ENCODE measurements at regions not wholly inside any gene's neighbourhood (a gene's known extent, or its start where the extent isn't known, plus 50 kb on each side); places are given as distances from the start of the nearest gene placed in this dataset.

- Histone ChIP-seq H3K4me3 (no peak overlapping the region), H3K27me3 (no peaks in the 10 kb centered on the region), H3K9me3 (peaks cover 0 to 9% (median 0%) of the 10 kb centered on the region in 3 donors), H3K27ac (no peak overlapping the region), H3K4me1 (no peaks in the 10 kb centered on the region), H3K36me3 (no peaks in the 10 kb centered on the region)
- WGBS, 2 donors (ENCODE audit: low coverage in 1 of 2) = 59 to 78% methylated on average over 2 to 3 of the region's 3 CpGs
- TF ChIP-seq POLR2AphosphoS5 (IDR thresholded peaks at IDR 0.05) = no peak
- TF ChIP-seq, protein P1, sequence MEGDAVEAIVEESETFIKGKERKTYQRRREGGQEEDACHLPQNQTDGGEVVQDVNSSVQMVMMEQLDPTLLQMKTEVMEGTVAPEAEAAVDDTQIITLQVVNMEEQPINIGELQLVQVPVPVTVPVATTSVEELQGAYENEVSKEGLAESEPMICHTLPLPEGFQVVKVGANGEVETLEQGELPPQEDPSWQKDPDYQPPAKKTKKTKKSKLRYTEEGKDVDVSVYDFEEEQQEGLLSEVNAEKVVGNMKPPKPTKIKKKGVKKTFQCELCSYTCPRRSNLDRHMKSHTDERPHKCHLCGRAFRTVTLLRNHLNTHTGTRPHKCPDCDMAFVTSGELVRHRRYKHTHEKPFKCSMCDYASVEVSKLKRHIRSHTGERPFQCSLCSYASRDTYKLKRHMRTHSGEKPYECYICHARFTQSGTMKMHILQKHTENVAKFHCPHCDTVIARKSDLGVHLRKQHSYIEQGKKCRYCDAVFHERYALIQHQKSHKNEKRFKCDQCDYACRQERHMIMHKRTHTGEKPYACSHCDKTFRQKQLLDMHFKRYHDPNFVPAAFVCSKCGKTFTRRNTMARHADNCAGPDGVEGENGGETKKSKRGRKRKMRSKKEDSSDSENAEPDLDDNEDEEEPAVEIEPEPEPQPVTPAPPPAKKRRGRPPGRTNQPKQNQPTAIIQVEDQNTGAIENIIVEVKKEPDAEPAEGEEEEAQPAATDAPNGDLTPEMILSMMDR (IDR thresholded peaks at IDR 0.05) = no peak
- no peak for TF ChIP-seq POLR2A (IDR thresholded peaks at IDR 0.05)
- TF ChIP-seq EP300 (IDR thresholded peaks at IDR 0.05) = no peak
- ATAC-seq = no peak
Measured at GRCh38 chr5:44933686-44934085, 124.9 kb downstream of the MRPS30 start.

GRCh38 chr5:44935262-44935661 is 126.5 kb downstream of the MRPS30 start:
- 86% methylated on average over 1 of the region's 1 CpG; no CpG with 5 or more reads in 1 of the 2 donors for WGBS, 2 donors (ENCODE audit: low coverage in 1 of 2)
- TF ChIP-seq, protein P1 (IDR thresholded peaks at IDR 0.05) = no peak
- TF ChIP-seq EP300 (IDR thresholded peaks at IDR 0.05) = no peak
- TF ChIP-seq POLR2A (IDR thresholded peaks at IDR 0.05) = no peak
- no peak for TF ChIP-seq POLR2AphosphoS5 (IDR thresholded peaks at IDR 0.05)
- Histone ChIP-seq H3K9me3 (peaks cover 0 to 9% (median 0%) of the 10 kb centered on the region in 3 donors), H3K4me3 (no peak overlapping the region), H3K27ac (no peak overlapping the region), H3K27me3 (no peaks in the 10 kb centered on the region), H3K36me3 (no peaks in the 10 kb centered on the region), H3K4me1 (no peaks in the 10 kb centered on the region)
- no peak for ATAC-seq

DNA sequence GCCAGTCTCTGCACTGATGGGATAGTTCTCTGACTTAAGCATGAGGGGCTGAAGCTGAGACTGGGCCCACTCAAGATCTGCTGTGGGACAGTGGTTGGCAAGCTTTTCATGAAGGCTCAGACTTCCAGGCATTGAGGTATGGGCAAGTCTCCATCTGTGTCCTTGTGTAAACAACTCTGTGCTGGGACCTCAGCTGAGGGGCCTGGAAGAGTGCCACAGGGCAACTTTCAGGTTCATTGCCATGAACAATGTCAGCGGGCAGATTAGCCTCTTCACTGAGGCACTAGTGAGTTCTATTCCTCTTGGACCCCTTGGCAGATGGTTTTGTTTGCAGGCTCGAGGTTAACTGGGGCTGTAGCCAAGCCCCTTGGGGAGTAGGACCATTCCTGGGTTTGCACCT is 127.1 kb downstream of the MRPS30 start:
- Histone ChIP-seq H3K36me3 (no peaks in the 10 kb centered on the region), H3K4me3 (no peak overlapping the region), H3K27me3 (no peaks in the 10 kb centered on the region), H3K9me3 (peaks cover 0 to 9% (median 0%) of the 10 kb centered on the region in 3 donors), H3K4me1 (no peaks in the 10 kb centered on the region), H3K27ac (no peak overlapping the region)
- 67 to 86% methylated on average over 1 to 2 of the region's 2 CpGs for WGBS, 2 donors (ENCODE audit: low coverage in 1 of 2)
- no peak for ATAC-seq
- TF ChIP-seq POLR2A (IDR thresholded peaks at IDR 0.05) (no peak), POLR2AphosphoS5 (IDR thresholded peaks at IDR 0.05) (no peak), EP300 (IDR thresholded peaks at IDR 0.05) (no peak)
- TF ChIP-seq, protein P1 (IDR thresholded peaks at IDR 0.05) = no peak

GRCh38 chr5:44942524-44943001 is 133.8 kb downstream of the MRPS30 start:
- no peaks in the 10 kb centered on the region for H3K36me3 ChIP-seq
- TF ChIP-seq POLR2A (IDR thresholded peaks at IDR 0.05) = no peak
- TF ChIP-seq, protein P1 (IDR thresholded peaks at IDR 0.05) = no peak
- 20 to 43% methylated on average over 4 of the region's 4 CpGs for WGBS, 2 donors (ENCODE audit: low coverage in 1 of 2)
- ATAC-seq = no peak
- H3K9me3 ChIP-seq = no peaks in the 10 kb centered on the region
- H3K4me3 ChIP-seq = no peak overlapping the region
- H3K27ac ChIP-seq = no peak overlapping the region
- no peaks in the 10 kb centered on the region for H3K4me1 ChIP-seq
- H3K27me3 ChIP-seq = no peaks in the 10 kb centered on the region

GRCh38 chr5:44943647-44944046 is 134.9 kb downstream of the MRPS30 start:
- 83 to 88% methylated on average over 2 of the region's 2 CpGs for WGBS, 2 donors (ENCODE audit: low coverage in 1 of 2)
- H3K27ac ChIP-seq = no peak overlapping the region

More at GRCh38 chr5:44943647-44944046, 134.9 kb downstream of the MRPS30 start:
- H3K4me1 ChIP-seq = no peaks in the 10 kb centered on the region
- H3K9me3 ChIP-seq = no peaks in the 10 kb centered on the region
- H3K36me3 ChIP-seq = no peaks in the 10 kb centered on the region
- TF ChIP-seq EP300 (IDR thresholded peaks at IDR 0.05) (no peak), POLR2AphosphoS5 (IDR thresholded peaks at IDR 0.05) (no peak)
- TF ChIP-seq, protein P1 (IDR thresholded peaks at IDR 0.05) = no peak
- no peak for ATAC-seq
- H3K4me3 ChIP-seq = no peak overlapping the region
- H3K27me3 ChIP-seq = no peaks in the 10 kb centered on the region
